Lower leg skin (tissue), 3 donors: ENCODE measurements at regions not wholly inside any gene's neighbourhood (a gene's known extent, or its start where the extent isn't known, plus 50 kb on each side); places are given as distances from the start of the nearest gene placed in this dataset.

Experiments
- POLR2A ChIP-seq, 2 donors: fragments of 450-650 bp; IDR thresholded peaks; one replicate each; pipeline ENCODE4 v1.6.1; 2016 to 2017; ENCODE audit warnings: antibody characterized with exemption in 2 of 2, mild to moderate bottlenecking in 1 of 2, moderate library complexity in 1 of 2
- TF ChIP-seq, protein P1 (sequence below), 3 donors: fragments of 450-650 bp; IDR thresholded peaks; one replicate each; pipeline ENCODE4 v1.5.1; 2016; ENCODE audit warnings: antibody characterized with exemption in 3 of 3, mild to moderate bottlenecking in 3 of 3, moderate library complexity in 2 of 3

DNA sequence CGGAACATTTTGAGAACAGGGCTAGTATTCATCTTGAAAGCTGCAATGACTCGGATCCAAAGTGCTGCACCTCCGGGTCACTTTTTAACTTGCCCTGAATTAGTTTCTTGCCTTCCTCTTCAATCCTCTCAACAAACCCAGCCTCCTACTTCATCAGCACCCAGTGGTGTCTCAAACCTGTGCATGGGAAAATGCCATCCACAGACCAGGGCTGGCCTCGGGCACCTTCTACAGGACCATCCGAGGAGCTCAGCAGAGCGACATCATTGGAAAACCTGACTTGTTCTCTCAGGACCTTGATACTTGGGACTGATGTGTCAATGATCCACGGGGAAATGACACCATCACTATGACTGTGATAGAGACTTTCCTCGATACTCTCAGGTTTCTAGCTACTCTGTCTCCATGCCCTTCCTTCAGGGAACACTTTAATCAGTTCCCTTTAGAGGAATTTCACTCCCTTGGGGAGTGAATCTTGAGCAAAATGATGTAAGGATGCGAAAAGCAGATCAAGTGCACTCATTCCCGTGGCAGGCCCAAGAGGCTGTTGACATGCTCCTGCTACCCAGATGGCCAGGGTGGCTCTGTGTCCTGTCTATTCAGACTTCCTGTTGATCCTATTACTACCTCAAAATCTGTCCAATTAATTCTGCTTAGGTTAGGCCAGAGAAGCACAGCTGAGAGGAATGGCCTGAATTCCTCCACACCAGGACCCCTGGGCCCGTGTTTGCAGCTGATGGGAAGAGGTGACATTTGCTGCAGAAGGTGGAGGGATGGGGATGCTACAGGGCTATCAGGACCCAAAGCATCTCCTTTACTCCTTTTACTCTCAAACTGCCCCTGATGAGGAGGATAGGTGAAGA, 96.5 kb upstream of the SLC25A48 start:
- TF ChIP-seq, protein P1, sequence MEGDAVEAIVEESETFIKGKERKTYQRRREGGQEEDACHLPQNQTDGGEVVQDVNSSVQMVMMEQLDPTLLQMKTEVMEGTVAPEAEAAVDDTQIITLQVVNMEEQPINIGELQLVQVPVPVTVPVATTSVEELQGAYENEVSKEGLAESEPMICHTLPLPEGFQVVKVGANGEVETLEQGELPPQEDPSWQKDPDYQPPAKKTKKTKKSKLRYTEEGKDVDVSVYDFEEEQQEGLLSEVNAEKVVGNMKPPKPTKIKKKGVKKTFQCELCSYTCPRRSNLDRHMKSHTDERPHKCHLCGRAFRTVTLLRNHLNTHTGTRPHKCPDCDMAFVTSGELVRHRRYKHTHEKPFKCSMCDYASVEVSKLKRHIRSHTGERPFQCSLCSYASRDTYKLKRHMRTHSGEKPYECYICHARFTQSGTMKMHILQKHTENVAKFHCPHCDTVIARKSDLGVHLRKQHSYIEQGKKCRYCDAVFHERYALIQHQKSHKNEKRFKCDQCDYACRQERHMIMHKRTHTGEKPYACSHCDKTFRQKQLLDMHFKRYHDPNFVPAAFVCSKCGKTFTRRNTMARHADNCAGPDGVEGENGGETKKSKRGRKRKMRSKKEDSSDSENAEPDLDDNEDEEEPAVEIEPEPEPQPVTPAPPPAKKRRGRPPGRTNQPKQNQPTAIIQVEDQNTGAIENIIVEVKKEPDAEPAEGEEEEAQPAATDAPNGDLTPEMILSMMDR (IDR thresholded peaks at IDR 0.05), result no peak
- no peak for TF ChIP-seq POLR2A (IDR thresholded peaks at IDR 0.05)
